H9 (cell line): ENCODE measurements at regions not wholly inside any gene's neighbourhood (a gene's known extent, or its start where the extent isn't known, plus 50 kb on each side); places are given as distances from the start of the nearest gene placed in this dataset.

Experiments
- DNase-seq: peaks from one replicate; pipeline ENCODE4 v3.0.0-alpha.2; 2017
- H2AFZ ChIP-seq: one replicate; pipeline ENCODE4 v1.6.1; 2013; ENCODE audit warnings: mild to moderate bottlenecking, low read length, control low read depth, moderate library complexity
- H2AK5ac ChIP-seq: 2 replicates; pipeline ENCODE4 v1.6.1; 2013; ENCODE audit warnings: low read length, control low read depth, mixed read lengths; ENCODE audit not compliant: insufficient read length
- H2BK120ac ChIP-seq: one replicate; pipeline ENCODE4 v1.6.1; 2013; ENCODE audit warnings: low read depth, mild to moderate bottlenecking, low read length, control low read depth, inconsistent platforms; ENCODE audit not compliant: poor library complexity, severe bottlenecking
- H2BK12ac ChIP-seq: 2 replicates; pipeline ENCODE4 v1.6.1; 2013; ENCODE audit warnings: low read length, control low read depth, mixed read lengths, low read depth; ENCODE audit not compliant: insufficient read length
- H2BK15ac ChIP-seq: 2 replicates; pipeline ENCODE4 v1.6.1; 2013; ENCODE audit warnings: low read depth, low read length, control low read depth
- H2BK20ac ChIP-seq: one replicate; pipeline ENCODE4 v1.6.1; 2013; ENCODE audit warnings: low read depth, mild to moderate bottlenecking, low read length, control low read depth, inconsistent platforms; ENCODE audit not compliant: poor library complexity, severe bottlenecking
- H2BK5ac ChIP-seq: 2 replicates; pipeline ENCODE4 v1.6.1; 2013; ENCODE audit warnings: low read length, control low read depth, mixed read lengths; ENCODE audit not compliant: insufficient read length
- H3K14ac ChIP-seq: 2 replicates; pipeline ENCODE4 v1.6.1; 2013; ENCODE audit warnings: low read length, control low read depth; ENCODE audit not compliant: insufficient read depth
- H3K18ac ChIP-seq: 2 replicates; pipeline ENCODE4 v1.6.1; 2013; ENCODE audit warnings: low read depth, mild to moderate bottlenecking, mixed read lengths, low read length, control low read depth; ENCODE audit not compliant: insufficient read length
- H3K23ac ChIP-seq: 2 replicates; pipeline ENCODE4 v1.6.1; 2013; ENCODE audit warnings: low read length, control low read depth, mixed read lengths, low read depth; ENCODE audit not compliant: insufficient read length
- H3K23me2 ChIP-seq: 2 replicates; pipeline ENCODE4 v1.6.1; 2013; ENCODE audit warnings: low read depth, mild to moderate bottlenecking, mixed read lengths, low read length, control low read depth; ENCODE audit not compliant: insufficient read length, poor library complexity, severe bottlenecking
- H3K27ac ChIP-seq: 2 replicates; pipeline ENCODE4 v1.5.1; 2013; ENCODE audit warnings: low read length, control low read depth, mixed read lengths, low read depth; ENCODE audit not compliant: insufficient read length
- H3K27me3 ChIP-seq: 2 replicates; pipeline ENCODE4 v1.6.1; 2013; ENCODE audit warnings: low read length, control low read depth, inconsistent platforms; ENCODE audit not compliant: insufficient read depth
- H3K4ac ChIP-seq: 2 replicates; pipeline ENCODE4 v1.6.1; 2013; ENCODE audit warnings: low read depth, mild to moderate bottlenecking, control low read depth, inconsistent platforms, low read length, moderate library complexity
- H3K4me1 ChIP-seq: 2 replicates; pipeline ENCODE4 v1.6.1; 2013; ENCODE audit warnings: low read length, control low read depth, inconsistent platforms; ENCODE audit not compliant: insufficient read depth
- H3K4me2 ChIP-seq: 2 replicates; pipeline ENCODE4 v1.6.1; 2013; ENCODE audit warnings: low read length, control low read depth, mixed read lengths; ENCODE audit not compliant: insufficient read length, insufficient read depth
- H3K56ac ChIP-seq: 2 replicates; pipeline ENCODE4 v1.6.1; 2013; ENCODE audit warnings: low read depth, mild to moderate bottlenecking, mixed read lengths, low read length, control low read depth; ENCODE audit not compliant: insufficient read length
- H3K79me1 ChIP-seq: 2 replicates; pipeline ENCODE4 v1.6.1; 2013; ENCODE audit warnings: low read depth, mild to moderate bottlenecking, moderate library complexity, low read length, control low read depth, inconsistent platforms; ENCODE audit not compliant: insufficient read depth, poor library complexity, severe bottlenecking
- H3K79me2 ChIP-seq: 2 replicates; pipeline ENCODE4 v1.6.1; 2013; ENCODE audit warnings: low read length, control low read depth, inconsistent platforms; ENCODE audit not compliant: insufficient read depth
- H3K9ac ChIP-seq: 2 replicates; pipeline ENCODE4 v1.6.1; 2013; ENCODE audit warnings: low read length, control low read depth, mixed read lengths; ENCODE audit not compliant: insufficient read length; ENCODE audit errors: extremely low read depth
- H3K9me3 ChIP-seq: one replicate; pipeline ENCODE4 v1.6.1; 2013; ENCODE audit warnings: low read depth, low read length, inconsistent platforms; ENCODE audit not compliant: control insufficient read depth
- H3T11ph ChIP-seq: one replicate; pipeline ENCODE4 v1.6.1; 2013; ENCODE audit warnings: mild to moderate bottlenecking, low read length, control low read depth, inconsistent platforms
- H4K20me1 ChIP-seq: one replicate; pipeline ENCODE4 v1.6.1; 2013; ENCODE audit not compliant: control insufficient read depth, insufficient read length, insufficient read depth
- H4K5ac ChIP-seq: 2 replicates; pipeline ENCODE4 v1.6.1; 2013; ENCODE audit warnings: low read depth, mild to moderate bottlenecking, mixed read lengths, low read length, control low read depth; ENCODE audit not compliant: insufficient read length
- H4K8ac ChIP-seq: replicated peaks from 2 replicates; pipeline ENCODE4 v1.6.1; 2013; ENCODE audit warnings: low read length, control low read depth, mixed read lengths, low read depth; ENCODE audit not compliant: insufficient read length
- H4K91ac ChIP-seq: 2 replicates; pipeline ENCODE4 v1.6.1; 2013; ENCODE audit warnings: low read depth, mild to moderate bottlenecking, moderate library complexity, mixed read lengths, low read length, control low read depth; ENCODE audit not compliant: insufficient read length
- H3K27ac Mint-ChIP-seq, 3 experiments: 2 replicates in 2 of 3; 3 replicates in 1 of 3; pipeline ENCODE4 v1.8.0; 2020 to 2021; ENCODE audit warnings: mixed read lengths in 3 of 3, mild to moderate bottlenecking in 1 of 3, moderate library complexity in 1 of 3
- H3K27me3 Mint-ChIP-seq: 2 replicates; pipeline ENCODE4 v1.8.0; 2021; ENCODE audit warnings: low read depth, mild to moderate bottlenecking, moderate library complexity, mixed read lengths
- H3K36me3 Mint-ChIP-seq, 3 experiments: 2 replicates in 2 of 3; 3 replicates in 1 of 3; pipeline ENCODE4 v1.8.0; 2020 to 2021; ENCODE audit warnings: low read depth in 3 of 3, mixed read lengths in 3 of 3; ENCODE audit not compliant: insufficient read depth in 1 of 3
- H3K4me1 Mint-ChIP-seq, 2 experiments: 2 replicates each; pipeline ENCODE4 v1.8.0; 2020; ENCODE audit warnings: mixed read lengths in 2 of 2
- H3K4me3 Mint-ChIP-seq, 2 experiments: 2 replicates in 1 of 2; 3 replicates in 1 of 2; pipeline ENCODE4 v1.8.0; 2020 to 2021; ENCODE audit warnings: mild to moderate bottlenecking in 2 of 2, mixed read lengths in 2 of 2, moderate library complexity in 1 of 2
- H3K9me3 Mint-ChIP-seq, 2 experiments: 2 replicates in 1 of 2; 3 replicates in 1 of 2; pipeline ENCODE4 v1.8.0; 2020; ENCODE audit warnings: mild to moderate bottlenecking in 2 of 2, mixed read lengths in 2 of 2, moderate library complexity in 1 of 2
- CTCF ChIP-seq: fragments of 200-600 bp; sonication (generic); conservative IDR thresholded peaks from 3 replicates; pipeline ENCODE4 v1.8.0; 2021; ENCODE audit warnings: antibody characterized with exemption, mild to moderate bottlenecking
- WGBS: extraction: QIAGEN DNeasy Blood & Tissue Kit; methylation state at CpG from one replicate; pipeline ENCODE4 v1.1.7; 2013; ENCODE audit warnings: missing lambda C conversion rate, low lambda C conversion rate, mixed read lengths; ENCODE audit not compliant: insufficient read length; ENCODE audit errors: extremely low coverage; 5-methylcytosine and 5-hydroxymethylcytosine counted together

GRCh38 chr6:143611580-143611979 lies 66.2 kb upstream of the PHACTR2 start:
- Histone ChIP-seq H3K79me2 (no peaks in the 10 kb centered on the region), H3K79me1 (no peaks in the 10 kb centered on the region), H3T11ph (no peak overlapping the region), H3K27me3 (no peaks in the 10 kb centered on the region), H2BK120ac (no peak overlapping the region), H4K20me1 (no peaks in the 10 kb centered on the region), H4K91ac (no peak overlapping the region), H4K8ac (no peak overlapping the region), H3K4me2 (no peak overlapping the region), H3K27ac (no peak overlapping the region), H3K9me3 (no peaks in the 10 kb centered on the region), H3K23me2 (no peaks in the 10 kb centered on the region), H3K23ac (no peak overlapping the region), H3K14ac (no peak overlapping the region), H3K56ac (no peak overlapping the region), H3K9ac (no peak overlapping the region), H3K18ac (no peak overlapping the region), H2BK20ac (no peak overlapping the region), H2BK5ac (no peak overlapping the region), H2BK12ac (no peak overlapping the region), H4K5ac (no peak overlapping the region), H3K4me1 (peaks cover 2% of the 10 kb centered on the region; the same call in 1 of the 2 replicates), H2AK5ac (no peak overlapping the region), H3K4ac (no peak overlapping the region), H2AFZ (no peak overlapping the region), H2BK15ac (no peak overlapping the region)
- no peaks in the 10 kb centered on the region for H3K36me3 Mint-ChIP-seq
- no peaks in the 10 kb centered on the region; the same call in 1 of the 2 replicates for H3K27me3 Mint-ChIP-seq
- TF ChIP-seq CTCF: no peak
- no CpG with 5 or more reads among the region's 5 CpGs for WGBS
- H3K9me3 Mint-ChIP-seq: no peaks in the 10 kb centered on the region
- no peak overlapping the region for H3K4me3 Mint-ChIP-seq
- H3K27ac Mint-ChIP-seq: no peak overlapping the region
- DNase-seq: no peak
- peaks cover 7 to 8% of the 10 kb centered on the region in 2 experiments for H3K4me1 Mint-ChIP-seq
